ENCODE measurements at regions not wholly inside any gene's neighbourhood (a gene's known extent, or its start where the extent isn't known, plus 50 kb on each side); places are given as distances from the start of the nearest gene placed in this dataset.
A peak's percentile ranks its signal among the peaks of the same experiment; 100 is the strongest.

GRCh38 chr5:175146733-175147132 lies 297.2 kb downstream of the DRD1 start:
- Histone ChIP-seq H4K20me1 (ENCODE audit: insufficient read depth, low read length) (no peaks in the 10 kb centered on the region), H3K36me3 (ENCODE audit: insufficient read depth, low read length) (no peaks in the 10 kb centered on the region), H3K9me2 (ENCODE audit: insufficient read depth, low read length) (no peaks in the 10 kb centered on the region), H3K9me3 (ENCODE audit: low read length) (no peaks in the 10 kb centered on the region), H3K79me2 (ENCODE audit: insufficient read depth, low read depth, low read length) (no peaks in the 10 kb centered on the region), H2AFZ (ENCODE audit: low read length) (no peak overlapping the region), H3K4me2 (ENCODE audit: low read length) (no peak overlapping the region), H3K4me1 (ENCODE audit: insufficient read depth, low read length, poor library complexity, severe bottlenecking) (no peaks in the 10 kb centered on the region), H3K4me3 (ENCODE audit: low read depth, low read length, poor library complexity, severe bottlenecking) (no peak overlapping the region), H3K27ac (ENCODE audit: low read depth, low read length, poor library complexity, severe bottlenecking) (no peak overlapping the region)
- no TSS peak for BruUV-seq (replicated peaks)
- intact Hi-C loops (cut with micrococcal nuclease; ENCODE audit: unreplicated experiment): no loop called here
- POLR2A ChIA-PET: no interaction called here
- DNase-seq (ENCODE audit: low spot score): peak; percentile 3
- CTCF ChIA-PET (ENCODE audit: unreplicated experiment): no interaction called here
- TF ChIP-seq CTCF (conservative IDR thresholded peaks at IDR 0.05; ENCODE audit: low read length) (no peak), EZH2phosphoT487 (IDR thresholded peaks at IDR 0.05; ENCODE audit: borderline replicate concordance, low read depth, low read length) (no peak)

- no peaks in the 10 kb centered on the region for H3K9me2 ChIP-seq (ENCODE audit: insufficient read depth, low read length)
Measured at GRCh38 chr5:175141421-175141820, 302.6 kb downstream of the DRD1 start.

GRCh38 chr5:175133185-175133584 lies 310.8 kb downstream of the DRD1 start:
- no peak overlapping the region for H3K4me2 ChIP-seq (ENCODE audit: low read length)
- ChIA-PET CTCF (ENCODE audit: unreplicated experiment) (no interaction called here), POLR2A (no interaction called here)
- DNase-seq (ENCODE audit: low spot score): no peak
- no peaks in the 10 kb centered on the region for H3K9me2 ChIP-seq (ENCODE audit: insufficient read depth, low read length)
- H3K27ac ChIP-seq (ENCODE audit: low read depth, low read length, poor library complexity, severe bottlenecking): no peak overlapping the region
- intact Hi-C loops (cut with micrococcal nuclease; ENCODE audit: unreplicated experiment): no loop called here
- H3K79me2 ChIP-seq (ENCODE audit: insufficient read depth, low read depth, low read length): no peaks in the 10 kb centered on the region
- no peaks in the 10 kb centered on the region for H3K36me3 ChIP-seq (ENCODE audit: insufficient read depth, low read length)
- no peak overlapping the region for H3K4me3 ChIP-seq (ENCODE audit: low read depth, low read length, poor library complexity, severe bottlenecking)
- H3K9me3 ChIP-seq (ENCODE audit: low read length): no peaks in the 10 kb centered on the region
- H2AFZ ChIP-seq (ENCODE audit: low read length): no peak overlapping the region
- no peaks in the 10 kb centered on the region for H4K20me1 ChIP-seq (ENCODE audit: insufficient read depth, low read length)
- no TSS peak for BruUV-seq (replicated peaks)
- no peaks in the 10 kb centered on the region for H3K4me1 ChIP-seq (ENCODE audit: insufficient read depth, low read length, poor library complexity, severe bottlenecking)
- TF ChIP-seq CTCF (conservative IDR thresholded peaks at IDR 0.05; ENCODE audit: low read length) (no peak), EZH2phosphoT487 (IDR thresholded peaks at IDR 0.05; ENCODE audit: borderline replicate concordance, low read depth, low read length) (no peak)

More at GRCh38 chr5:175141421-175141820, 302.6 kb downstream of the DRD1 start:
- intact Hi-C loops (cut with micrococcal nuclease; ENCODE audit: unreplicated experiment): no loop called here
- no peak for DNase-seq (ENCODE audit: low spot score)
- TF ChIP-seq CTCF (conservative IDR thresholded peaks at IDR 0.05; ENCODE audit: low read length) (no peak), EZH2phosphoT487 (IDR thresholded peaks at IDR 0.05; ENCODE audit: borderline replicate concordance, low read depth, low read length) (no peak)
- Histone ChIP-seq H4K20me1 (ENCODE audit: insufficient read depth, low read length) (no peaks in the 10 kb centered on the region), H3K4me3 (ENCODE audit: low read depth, low read length, poor library complexity, severe bottlenecking) (no peak overlapping the region), H3K79me2 (ENCODE audit: insufficient read depth, low read depth, low read length) (no peaks in the 10 kb centered on the region), H2AFZ (ENCODE audit: low read length) (no peak overlapping the region), H3K4me2 (ENCODE audit: low read length) (no peak overlapping the region), H3K4me1 (ENCODE audit: insufficient read depth, low read length, poor library complexity, severe bottlenecking) (no peaks in the 10 kb centered on the region), H3K9me3 (ENCODE audit: low read length) (no peaks in the 10 kb centered on the region), H3K36me3 (ENCODE audit: insufficient read depth, low read length) (no peaks in the 10 kb centered on the region), H3K27ac (ENCODE audit: low read depth, low read length, poor library complexity, severe bottlenecking) (no peak overlapping the region)
- ChIA-PET CTCF (ENCODE audit: unreplicated experiment) (no interaction called here), POLR2A (no interaction called here)
- BruUV-seq (replicated peaks): no TSS peak
